ENCODE measurements at regions not wholly inside any gene's neighbourhood (a gene's known extent, or its start where the extent isn't known, plus 50 kb on each side); places are given as distances from the start of the nearest gene placed in this dataset.

DNA sequence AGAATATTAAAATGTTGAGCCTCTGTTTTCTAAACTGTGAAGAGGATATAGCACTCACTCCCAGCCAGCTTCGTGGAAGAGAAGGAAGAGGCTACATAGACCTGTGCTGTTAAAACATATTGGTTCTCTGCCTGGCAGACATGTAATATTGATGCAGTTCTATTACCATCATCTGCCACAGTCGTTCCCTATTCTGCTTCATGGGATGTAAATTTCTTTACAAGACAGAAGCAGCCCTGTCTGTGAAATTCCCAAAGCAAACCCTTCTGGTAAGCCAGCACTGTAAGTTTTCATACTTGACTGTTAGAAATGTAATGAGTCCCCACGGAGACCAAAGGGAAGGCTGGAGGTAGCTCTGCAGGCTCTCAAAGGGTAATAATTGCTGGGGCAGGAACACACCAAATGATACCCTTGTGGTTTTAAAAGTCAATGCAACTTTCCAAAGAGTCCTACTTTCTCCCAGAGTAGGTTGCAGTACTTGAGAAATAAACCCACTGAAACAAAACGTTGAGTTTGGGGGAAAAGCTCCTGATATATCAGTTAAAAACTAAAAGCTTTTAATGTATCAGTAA lies 129.9 kb upstream of the HES1 start:
- H3K9me3 ChIP-seq (replicated peaks) = no peaks in the 10 kb centered on the region
- intact Hi-C loops (cut with micrococcal nuclease) = no loop called here
- peaks cover 46% of the 10 kb centered on the region for H3K4me1 ChIP-seq
- H3K4me3 ChIP-seq = no peak overlapping the region
- DNase-seq = no peak
- peaks cover 63% of the 10 kb centered on the region for H3K27me3 ChIP-seq (ENCODE audit: low read depth)
- no peak overlapping the region for H3K27ac ChIP-seq (replicated peaks)
- H3K36me3 ChIP-seq = no peaks in the 10 kb centered on the region
- TF ChIP-seq, protein P1, sequence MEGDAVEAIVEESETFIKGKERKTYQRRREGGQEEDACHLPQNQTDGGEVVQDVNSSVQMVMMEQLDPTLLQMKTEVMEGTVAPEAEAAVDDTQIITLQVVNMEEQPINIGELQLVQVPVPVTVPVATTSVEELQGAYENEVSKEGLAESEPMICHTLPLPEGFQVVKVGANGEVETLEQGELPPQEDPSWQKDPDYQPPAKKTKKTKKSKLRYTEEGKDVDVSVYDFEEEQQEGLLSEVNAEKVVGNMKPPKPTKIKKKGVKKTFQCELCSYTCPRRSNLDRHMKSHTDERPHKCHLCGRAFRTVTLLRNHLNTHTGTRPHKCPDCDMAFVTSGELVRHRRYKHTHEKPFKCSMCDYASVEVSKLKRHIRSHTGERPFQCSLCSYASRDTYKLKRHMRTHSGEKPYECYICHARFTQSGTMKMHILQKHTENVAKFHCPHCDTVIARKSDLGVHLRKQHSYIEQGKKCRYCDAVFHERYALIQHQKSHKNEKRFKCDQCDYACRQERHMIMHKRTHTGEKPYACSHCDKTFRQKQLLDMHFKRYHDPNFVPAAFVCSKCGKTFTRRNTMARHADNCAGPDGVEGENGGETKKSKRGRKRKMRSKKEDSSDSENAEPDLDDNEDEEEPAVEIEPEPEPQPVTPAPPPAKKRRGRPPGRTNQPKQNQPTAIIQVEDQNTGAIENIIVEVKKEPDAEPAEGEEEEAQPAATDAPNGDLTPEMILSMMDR (IDR thresholded peaks at IDR 0.05; ENCODE audit: borderline replicate concordance) = no peak

DNA sequence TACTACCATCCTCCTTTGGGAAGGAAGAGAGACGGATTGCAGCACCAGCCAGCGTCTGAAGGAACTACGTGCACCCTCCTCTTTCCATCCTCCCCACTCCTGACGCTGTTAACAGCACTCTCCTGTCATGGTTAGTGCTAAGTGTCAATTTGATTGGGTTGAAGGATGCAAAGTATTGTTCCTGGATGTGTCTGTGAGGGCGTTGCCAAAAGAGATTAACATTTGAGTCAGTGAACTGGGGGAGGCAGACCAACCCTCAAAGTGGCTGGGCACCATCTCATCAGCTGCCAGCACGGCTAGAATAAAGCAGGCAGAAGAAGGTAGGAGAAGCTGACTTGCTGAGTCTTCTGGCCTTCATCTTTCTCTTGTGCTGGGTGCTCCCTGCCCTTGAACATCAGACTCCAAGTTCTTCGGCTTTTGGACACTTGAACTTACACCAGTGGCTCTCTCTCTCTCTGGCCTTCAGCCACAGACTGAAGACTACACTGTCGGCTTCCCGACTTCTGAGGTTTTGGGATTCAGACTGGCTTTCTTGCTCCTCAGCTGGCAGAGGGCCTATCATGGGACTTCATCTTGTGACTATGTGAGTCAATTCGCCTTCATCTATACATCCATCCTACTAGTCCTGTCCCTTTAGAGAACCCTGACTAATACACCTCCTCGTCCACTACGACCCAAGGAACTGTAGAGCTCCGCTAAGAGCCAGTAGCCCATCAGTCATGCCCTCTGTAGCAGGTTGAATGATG lies 128.2 kb upstream of the HES1 start:
- Histone ChIP-seq H3K4me3 (no peak overlapping the region), H3K27me3 (ENCODE audit: low read depth) (peaks cover 80% of the 10 kb centered on the region), H3K36me3 (no peaks in the 10 kb centered on the region), H3K27ac (replicated peaks) (no peak overlapping the region), H3K4me1 (peaks cover 38% of the 10 kb centered on the region), H3K9me3 (replicated peaks) (no peaks in the 10 kb centered on the region)
- intact Hi-C loops (cut with micrococcal nuclease) = no loop called here
- no peak for DNase-seq
- TF ChIP-seq, protein P1 (IDR thresholded peaks at IDR 0.05; ENCODE audit: borderline replicate concordance) = no peak

DNA sequence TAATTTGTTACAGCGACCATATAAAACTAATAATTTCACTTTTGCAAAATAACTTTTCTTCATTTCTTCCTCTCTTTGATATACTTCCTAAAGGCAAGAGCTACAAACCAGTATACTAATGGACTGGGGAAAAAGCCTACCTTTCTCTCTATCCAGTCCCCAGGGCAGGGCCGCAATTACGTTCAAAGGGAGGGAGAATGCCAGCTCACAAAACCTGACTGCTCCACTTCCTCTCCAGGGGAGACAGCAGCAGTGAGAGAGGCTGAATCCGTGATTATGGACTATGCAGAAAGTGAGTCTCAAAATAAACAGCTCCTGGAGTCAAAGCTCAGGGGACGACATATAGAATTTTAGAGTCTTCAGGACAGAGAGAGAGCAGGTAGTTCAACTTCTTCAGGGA lies 126.9 kb upstream of the HES1 start:
- intact Hi-C loops (cut with micrococcal nuclease) = no loop called here
- H3K4me1 ChIP-seq = peaks cover 25% of the 10 kb centered on the region
- no peaks in the 10 kb centered on the region for H3K36me3 ChIP-seq
- H3K4me3 ChIP-seq = no peak overlapping the region
- H3K27ac ChIP-seq (replicated peaks) = no peak overlapping the region
- H3K9me3 ChIP-seq (replicated peaks) = no peaks in the 10 kb centered on the region
- peaks cover 92% of the 10 kb centered on the region for H3K27me3 ChIP-seq (ENCODE audit: low read depth)
- DNase-seq = no peak
- TF ChIP-seq, protein P1 (IDR thresholded peaks at IDR 0.05; ENCODE audit: borderline replicate concordance) = no peak

DNA sequence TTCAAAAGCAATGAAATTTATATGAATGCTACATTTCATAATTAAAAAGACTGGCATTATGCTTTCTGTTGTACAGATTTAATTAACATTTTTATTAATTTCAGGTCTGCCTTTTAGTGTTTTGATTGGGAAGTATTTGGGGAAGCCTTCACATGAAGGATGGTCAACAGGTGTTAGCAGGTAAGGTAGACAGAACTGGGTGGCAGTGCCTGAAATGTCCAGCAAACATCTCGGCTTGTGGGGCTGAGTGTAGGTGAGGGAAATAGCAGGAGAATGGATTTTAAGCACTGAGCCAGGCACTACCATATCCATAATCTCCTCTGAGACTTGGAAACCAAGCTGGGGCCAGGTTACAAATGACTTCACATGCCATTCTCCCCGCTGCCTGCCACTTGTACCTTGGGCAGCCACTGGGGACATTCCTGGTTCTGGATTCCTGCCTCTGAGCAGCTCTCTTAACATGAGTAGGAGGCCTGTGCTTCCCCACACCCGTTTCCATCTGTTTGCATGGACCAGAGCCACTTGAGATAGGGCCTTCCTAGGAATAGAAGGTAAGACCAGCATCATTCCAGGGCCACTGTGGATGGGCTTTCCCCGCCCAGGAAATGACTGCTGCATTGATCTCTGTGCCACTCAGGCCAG lies 125.9 kb upstream of the HES1 start:
- H3K4me3 ChIP-seq = no peak overlapping the region
- intact Hi-C loops (cut with micrococcal nuclease) = no loop called here
- H3K4me1 ChIP-seq = peaks cover 15% of the 10 kb centered on the region
- no peaks in the 10 kb centered on the region for H3K36me3 ChIP-seq
- TF ChIP-seq, protein P1 (IDR thresholded peaks at IDR 0.05; ENCODE audit: borderline replicate concordance) = peak; percentile 34
- DNase-seq = no peak
- H3K27me3 ChIP-seq (ENCODE audit: low read depth) = peaks cover 95% of the 10 kb centered on the region
- no peaks in the 10 kb centered on the region for H3K9me3 ChIP-seq (replicated peaks)
- no peak overlapping the region for H3K27ac ChIP-seq (replicated peaks)

DNA sequence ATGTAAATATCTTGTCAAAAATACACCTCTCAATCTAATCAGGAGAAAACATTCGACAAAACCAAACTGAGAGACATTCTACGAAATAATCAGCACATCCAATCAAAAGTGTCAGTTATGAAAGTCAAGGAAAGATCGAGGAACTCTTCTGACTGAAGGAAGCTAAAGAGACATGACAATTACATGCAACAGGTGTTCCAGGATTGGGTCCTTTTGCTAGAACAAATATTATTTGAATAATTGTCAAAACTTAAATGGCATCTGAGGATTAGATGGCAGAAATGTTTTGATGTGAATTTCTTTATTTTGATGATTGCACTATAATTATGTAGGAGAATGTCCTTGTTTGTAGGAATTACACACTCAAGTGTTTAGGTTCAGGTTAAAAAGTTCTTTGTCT lies 124.1 kb upstream of the HES1 start:
- no peak overlapping the region for H3K27ac ChIP-seq (replicated peaks)
- peaks cover 6% of the 10 kb centered on the region for H3K4me1 ChIP-seq
- H3K27me3 ChIP-seq (ENCODE audit: low read depth) = peaks cover 93% of the 10 kb centered on the region
- no peak overlapping the region for H3K4me3 ChIP-seq
- intact Hi-C loops (cut with micrococcal nuclease) = no loop called here
- H3K36me3 ChIP-seq = no peaks in the 10 kb centered on the region
- TF ChIP-seq, protein P1 (IDR thresholded peaks at IDR 0.05; ENCODE audit: borderline replicate concordance) = no peak
- H3K9me3 ChIP-seq (replicated peaks) = no peaks in the 10 kb centered on the region
- no peak for DNase-seq

All from left ventricle myocardium inferior (tissue), 1 donor.